Smooth muscle cell (in vitro differentiated cells): ENCODE measurements at regions not wholly inside any gene's neighbourhood (a gene's known extent, or its start where the extent isn't known, plus 50 kb on each side); places are given as distances from the start of the nearest gene placed in this dataset.
A peak's percentile ranks its signal among the peaks of the same experiment; 100 is the strongest.

ENCODE experiments used
- DNase-seq: peaks from one replicate; lab custom pipeline; 2025; ENCODE audit not compliant: unreplicated experiment; lab: John Stamatoyannopoulos, UW
- H2AFZ ChIP-seq: fragments of 200-600 bp; sonication (generic); 2 replicates; pipeline ENCODE4 v1.6.0; 2016; ENCODE audit warnings: antibody characterized with exemption, low read depth, mild to moderate bottlenecking
- H3F3A ChIP-seq: fragments of 200-600 bp; sonication (generic); 2 replicates; pipeline ENCODE4 v1.6.0; 2017; ENCODE audit warnings: antibody characterized with exemption, low read depth
- H3K27ac ChIP-seq: fragments of 200-600 bp; sonication (generic); 2 replicates; pipeline ENCODE4 v1.5.1; 2016; ENCODE audit warnings: low read depth, mild to moderate bottlenecking
- H3K27me3 ChIP-seq: fragments of 200-600 bp; sonication (generic); 2 replicates; pipeline ENCODE4 v1.6.1; 2016; ENCODE audit warnings: low read depth, mild to moderate bottlenecking
- H3K36me3 ChIP-seq: fragments of 200-600 bp; sonication (generic); 2 replicates; pipeline ENCODE4 v1.5.1; 2016; ENCODE audit warnings: low read depth
- H3K4me1 ChIP-seq: fragments of 200-600 bp; sonication (generic); 2 replicates; pipeline ENCODE4 v1.5.1; 2016; ENCODE audit warnings: low read depth
- H3K4me2 ChIP-seq: fragments of 200-600 bp; sonication (generic); 2 replicates; pipeline ENCODE4 v1.6.0; 2016; ENCODE audit warnings: mild to moderate bottlenecking
- H3K4me3 ChIP-seq: fragments of 200-600 bp; sonication (generic); 2 replicates; pipeline ENCODE4 v1.5.1; 2016; ENCODE audit warnings: mild to moderate bottlenecking
- H3K79me2 ChIP-seq: fragments of 200-600 bp; sonication (generic); 2 replicates; pipeline ENCODE4 v1.6.0; 2016; ENCODE audit warnings: low read depth, mild to moderate bottlenecking
- H3K9ac ChIP-seq: fragments of 200-600 bp; sonication (generic); 2 replicates; pipeline ENCODE4 v1.6.0; 2016; ENCODE audit warnings: low read depth
- H3K9me3 ChIP-seq: fragments of 200-600 bp; sonication (generic); replicated peaks from 2 replicates; pipeline ENCODE4 v1.5.1; 2016; ENCODE audit warnings: low read depth
- H4K20me1 ChIP-seq: fragments of 200-600 bp; sonication (generic); 2 replicates; pipeline ENCODE4 v1.6.0; 2016; ENCODE audit warnings: low read depth
- CTCF ChIP-seq: fragments of 200-600 bp; sonication (generic); IDR thresholded peaks from 2 replicates; pipeline ENCODE4 v1.5.1; 2017; ENCODE audit warnings: borderline replicate concordance, mild to moderate bottlenecking, antibody characterized with exemption; ENCODE audit not compliant: insufficient read depth, poor library complexity, severe bottlenecking
- WGBS: methylation state at CpG from one replicate; pipeline ENCODE4 v1.1.7; 2016; ENCODE audit warnings: low lambda C conversion rate; 5-methylcytosine and 5-hydroxymethylcytosine counted together

- no peak overlapping the region for H3K4me3 ChIP-seq
- no peaks in the 10 kb centered on the region for H3K27me3 ChIP-seq
- no peak for TF ChIP-seq CTCF
- peak overlapping the region; percentile 53 for H3K4me2 ChIP-seq
- no peak for DNase-seq
- H3K27ac ChIP-seq: peak overlapping the region; percentile 87
- peaks cover 6% of the 10 kb centered on the region for H3F3A ChIP-seq
- no peaks in the 10 kb centered on the region for H3K36me3 ChIP-seq
- H3K9me3 ChIP-seq: no peaks in the 10 kb centered on the region
- no peaks in the 10 kb centered on the region for H3K4me1 ChIP-seq
- H2AFZ ChIP-seq: no peak overlapping the region
- no peak overlapping the region for H3K9ac ChIP-seq
- 82% methylated on average over 1 of the region's 1 CpG for WGBS
- no peaks in the 10 kb centered on the region for H4K20me1 ChIP-seq
- H3K79me2 ChIP-seq: no peaks in the 10 kb centered on the region
These were observed 66.1 kb upstream of the NPAS2 start for GRCh38 chr2:100753881-100754280.

DNA sequence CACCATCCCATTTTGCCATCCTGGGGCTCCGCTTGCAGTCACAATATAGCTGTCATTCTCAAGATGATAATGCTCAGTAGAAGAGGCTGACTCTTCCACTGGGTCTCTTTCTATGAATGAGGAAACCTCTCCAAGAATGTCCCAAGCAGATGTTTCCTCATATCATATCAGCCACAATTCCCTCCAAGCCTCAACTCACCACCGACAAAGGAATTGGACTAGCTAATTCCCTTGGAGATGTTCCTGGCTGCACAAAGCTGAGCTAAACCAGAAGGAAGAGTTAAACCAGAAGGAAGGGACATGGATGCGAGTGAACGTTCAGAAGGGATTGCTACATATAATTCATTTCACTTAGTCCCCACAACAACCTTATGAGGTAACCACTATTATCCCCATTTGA, 65.0 kb upstream of the NPAS2 start:
- H3K27ac ChIP-seq: peak overlapping the region; percentile 44
- no peaks in the 10 kb centered on the region for H3K9me3 ChIP-seq
- no peak for TF ChIP-seq CTCF
- H3K79me2 ChIP-seq: no peaks in the 10 kb centered on the region
- no peak overlapping the region for H3K4me3 ChIP-seq
- no peaks in the 10 kb centered on the region for H3K27me3 ChIP-seq
- H2AFZ ChIP-seq: no peak overlapping the region
- H3F3A ChIP-seq: peaks cover 6% of the 10 kb centered on the region
- no peak for DNase-seq
- no peak overlapping the region for H3K4me2 ChIP-seq
- no peaks in the 10 kb centered on the region for H3K4me1 ChIP-seq
- no peaks in the 10 kb centered on the region for H3K36me3 ChIP-seq
- H4K20me1 ChIP-seq: no peaks in the 10 kb centered on the region
- WGBS: 40% methylated on average over 4 of the region's 4 CpGs
- H3K9ac ChIP-seq: no peak overlapping the region

DNA sequence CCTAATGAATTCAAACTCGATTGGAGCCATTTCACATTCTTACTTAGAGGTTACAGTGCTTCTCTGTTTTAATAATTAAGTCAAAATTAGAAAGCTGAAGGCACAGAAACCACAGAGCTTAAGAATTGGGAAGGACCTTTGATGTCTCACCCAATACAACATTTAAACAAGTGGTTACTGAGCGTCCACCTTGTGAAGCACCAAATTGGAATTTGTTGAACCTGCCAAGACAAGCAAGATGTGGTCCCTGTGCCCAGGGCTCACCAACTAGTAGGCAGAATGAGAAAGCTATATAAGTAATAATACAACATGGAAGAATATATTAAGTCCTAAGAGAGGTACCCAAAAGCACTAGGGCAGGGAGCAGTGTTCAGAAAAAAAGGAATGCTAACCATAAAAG, 64.5 kb upstream of the NPAS2 start:
- H3F3A ChIP-seq: peaks cover 6% of the 10 kb centered on the region
- TF ChIP-seq CTCF: no peak
- H3K79me2 ChIP-seq: no peaks in the 10 kb centered on the region
- no peaks in the 10 kb centered on the region for H4K20me1 ChIP-seq
- no peaks in the 10 kb centered on the region for H3K9me3 ChIP-seq
- no peak overlapping the region for H3K9ac ChIP-seq
- no peak overlapping the region for H3K4me3 ChIP-seq
- peak overlapping the region; percentile 44 for H3K27ac ChIP-seq
- no peaks in the 10 kb centered on the region for H3K4me1 ChIP-seq
- no peaks in the 10 kb centered on the region for H3K36me3 ChIP-seq
- DNase-seq: no peak
- 62% methylated on average over 2 of the region's 2 CpGs for WGBS
- H3K27me3 ChIP-seq: no peaks in the 10 kb centered on the region
- H3K4me2 ChIP-seq: no peak overlapping the region
- H2AFZ ChIP-seq: no peak overlapping the region

- Histone ChIP-seq H3K79me2 (no peaks in the 10 kb centered on the region), H3F3A (peaks cover 6% of the 10 kb centered on the region), H2AFZ (no peak overlapping the region), H3K4me3 (no peak overlapping the region), H3K9ac (no peak overlapping the region), H4K20me1 (no peaks in the 10 kb centered on the region), H3K36me3 (no peaks in the 10 kb centered on the region), H3K27ac (peak overlapping the region; percentile 66), H3K27me3 (no peaks in the 10 kb centered on the region), H3K4me1 (no peaks in the 10 kb centered on the region), H3K9me3 (no peaks in the 10 kb centered on the region), H3K4me2 (no peak overlapping the region)
- no peak for TF ChIP-seq CTCF
- no peak for DNase-seq
- WGBS: 72% methylated on average over 1 of the region's 1 CpG
These were observed 63.2 kb upstream of the NPAS2 start for GRCh38 chr2:100756704-100757103.
